DMS153 (cell line): ENCODE measurements at regions not wholly inside any gene's neighbourhood (a gene's known extent, or its start where the extent isn't known, plus 50 kb on each side); places are given as distances from the start of the nearest gene placed in this dataset.
A peak's percentile ranks its signal among the peaks of the same experiment; 100 is the strongest.

Source experiments
- DNase-seq: peaks from one replicate; lab custom pipeline; 2025; lab: John Stamatoyannopoulos, UW

GRCh38 chr2:198795419-198795818 is 662.3 kb downstream of the SATB2 start:
- DNase-seq, result no peak

DNA sequence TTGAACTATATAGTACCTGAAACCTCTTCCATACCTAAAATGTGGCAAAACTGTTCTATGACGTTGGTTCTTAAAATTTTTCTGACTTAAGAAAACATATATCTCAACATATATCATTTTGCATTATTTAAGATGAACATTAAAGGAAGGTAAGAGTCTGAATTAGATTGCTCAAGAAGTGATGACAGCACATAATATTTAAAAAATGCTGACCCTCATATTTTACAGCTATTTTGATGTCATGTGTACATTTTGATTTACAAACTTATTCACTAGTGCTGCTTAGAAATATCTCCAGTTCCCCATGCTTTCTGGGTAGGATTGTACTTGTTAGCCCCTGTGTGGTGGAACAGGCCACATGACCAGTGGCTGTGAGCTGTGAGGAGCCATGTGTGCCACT is 666.1 kb downstream of the SATB2 start:
- no peak for DNase-seq

- no peak for DNase-seq
Observed at GRCh38 chr2:198788676-198789075, 669.1 kb downstream of the SATB2 start.

- DNase-seq, result no peak
Observed at GRCh38 chr2:198782734-198783133, 675.0 kb downstream of the SATB2 start.

GRCh38 chr2:198776616-198777406 is 680.9 kb downstream of the SATB2 start:
- no peak for DNase-seq

GRCh38 chr2:198775737-198776136 is 682.0 kb downstream of the SATB2 start:
- no peak for DNase-seq

- peak; percentile 23 for DNase-seq
Observed at GRCh38 chr2:198774576-198774975, 683.2 kb downstream of the SATB2 start.

GRCh38 chr2:198767694-198768093 is 690.0 kb downstream of the SATB2 start:
- no peak for DNase-seq

DNA sequence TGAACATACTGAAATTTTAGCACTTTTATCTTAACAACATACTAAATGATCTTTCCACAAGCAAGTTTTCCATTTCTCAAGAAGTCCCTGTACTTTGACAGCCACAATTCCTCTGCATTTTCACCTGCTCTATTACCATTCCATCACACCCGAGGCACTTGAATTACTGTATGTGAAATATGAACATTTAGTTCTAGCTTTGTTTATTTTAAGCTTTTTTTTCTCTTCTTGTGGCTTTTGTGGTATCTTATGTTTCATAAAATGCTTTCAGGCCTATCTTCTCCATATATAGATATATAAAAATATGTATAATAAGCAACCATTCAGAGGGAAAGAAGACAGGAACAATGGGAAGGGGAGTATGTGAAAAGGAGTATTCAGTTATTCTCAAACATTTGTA is 693.9 kb downstream of the SATB2 start:
- DNase-seq, result no peak

- DNase-seq, result no peak
Observed at GRCh38 chr2:198762441-198762840, 695.3 kb downstream of the SATB2 start.

DNA sequence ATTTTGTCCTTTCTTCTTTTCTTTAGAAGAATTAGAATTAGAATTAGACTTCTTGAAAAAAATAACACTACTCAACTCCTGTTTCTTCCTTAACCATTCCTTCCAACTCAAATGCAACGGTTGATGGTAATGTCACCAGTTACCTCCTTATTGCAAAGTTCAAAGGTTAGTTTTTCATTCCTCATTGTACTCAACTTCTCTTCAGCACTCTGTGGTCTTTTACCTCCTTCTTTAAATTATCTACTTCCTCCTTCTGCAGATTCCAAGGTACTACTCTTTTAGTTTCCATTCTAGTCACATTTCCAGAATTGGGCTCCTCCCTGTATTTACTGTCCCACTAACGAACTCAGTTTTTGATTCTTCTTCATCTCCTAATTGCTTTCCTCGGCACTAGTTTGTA is 700.7 kb downstream of the SATB2 start:
- no peak for DNase-seq

DNA sequence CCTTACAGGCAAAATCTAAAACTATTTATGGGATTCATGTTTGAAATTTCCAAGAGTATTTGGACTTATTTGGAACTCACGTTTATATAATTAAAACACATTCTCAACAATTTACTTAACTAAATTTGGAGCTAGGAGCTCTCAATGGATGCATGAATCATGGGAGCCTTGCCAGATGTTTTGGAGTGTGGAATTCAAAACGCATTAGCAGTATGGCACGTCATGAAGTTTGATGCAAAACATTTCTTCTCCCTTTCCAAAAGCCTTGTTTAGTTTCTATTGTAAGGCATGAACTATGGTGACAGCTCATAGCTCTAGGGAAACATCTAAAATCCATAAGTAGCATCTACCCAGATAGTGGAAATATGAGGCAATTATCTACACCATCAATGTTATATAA is 701.6 kb downstream of the SATB2 start:
- no peak for DNase-seq

DNA sequence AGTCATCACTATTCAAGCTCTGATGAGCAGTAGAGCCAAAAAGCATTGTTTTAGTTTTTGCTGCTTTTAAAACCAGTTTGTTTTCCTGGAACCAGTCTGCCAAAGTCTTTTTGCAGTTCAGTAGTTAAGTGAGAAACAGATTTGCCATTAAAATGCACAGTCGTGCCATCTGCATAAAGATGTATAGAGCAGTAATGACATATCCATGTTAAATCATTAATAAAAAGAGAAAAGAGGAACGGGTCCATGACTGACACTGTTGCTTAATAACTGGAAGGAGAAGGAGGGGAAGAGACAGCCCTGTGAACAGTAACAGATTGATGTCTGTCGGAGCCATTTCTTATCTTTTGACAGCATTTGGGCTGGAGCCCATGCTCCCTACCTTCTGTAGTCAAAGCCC is 704.6 kb downstream of the SATB2 start:
- DNase-seq, result no peak

- no peak for DNase-seq
Observed at GRCh38 chr2:198749364-198749763, 708.4 kb downstream of the SATB2 start.

DNA sequence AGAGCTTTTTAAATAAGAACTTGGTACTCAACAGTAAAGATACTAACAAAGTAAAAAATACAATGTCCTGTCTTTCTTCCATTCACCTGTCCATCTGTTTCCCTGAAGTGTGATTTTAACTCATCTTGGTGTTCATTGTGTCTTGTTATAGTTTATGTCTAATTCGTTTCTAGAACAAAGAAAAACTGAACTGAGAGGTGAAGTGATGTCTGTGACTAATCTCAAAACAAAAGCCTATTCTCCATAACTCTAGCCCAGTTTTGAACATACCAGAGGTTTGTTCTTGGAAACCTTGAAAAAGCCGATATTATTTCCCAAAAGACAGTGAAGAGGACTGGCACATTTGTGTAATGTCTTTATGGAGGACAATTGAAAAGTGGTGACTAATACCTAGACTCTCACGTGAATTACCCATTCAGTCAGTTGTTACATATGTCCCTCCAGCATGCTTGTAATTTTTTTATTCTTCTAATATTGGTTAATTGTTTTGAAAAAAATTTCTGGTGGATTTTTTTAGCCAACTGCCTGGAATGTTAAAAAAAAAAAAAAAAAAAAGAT is 725.8 kb downstream of the SATB2 start:
- no peak for DNase-seq

GRCh38 chr2:198720266-198720665 is 737.5 kb downstream of the SATB2 start:
- DNase-seq, result no peak

DNA sequence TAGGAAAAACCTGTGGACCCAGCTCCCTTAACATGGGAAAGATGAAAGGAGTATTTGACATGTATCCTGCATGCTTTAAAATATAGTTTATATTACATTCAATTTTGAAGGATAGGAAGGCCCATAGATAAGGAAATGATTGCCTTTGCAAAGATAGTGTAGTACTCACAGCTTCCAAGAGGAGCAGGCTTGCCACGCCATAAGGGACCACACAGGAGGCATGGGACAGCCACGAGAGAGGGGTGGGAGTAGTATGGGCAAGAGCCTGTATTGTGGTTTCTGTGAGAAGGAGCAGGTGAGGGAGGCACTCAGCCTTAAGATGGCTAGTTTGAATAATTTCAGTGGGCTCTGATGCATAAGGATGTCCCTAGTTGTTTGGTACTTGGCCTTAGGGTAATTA is 740.3 kb downstream of the SATB2 start:
- DNase-seq, result no peak

GRCh38 chr2:198715302-198715835 is 742.4 kb downstream of the SATB2 start:
- DNase-seq, result no peak

DNA sequence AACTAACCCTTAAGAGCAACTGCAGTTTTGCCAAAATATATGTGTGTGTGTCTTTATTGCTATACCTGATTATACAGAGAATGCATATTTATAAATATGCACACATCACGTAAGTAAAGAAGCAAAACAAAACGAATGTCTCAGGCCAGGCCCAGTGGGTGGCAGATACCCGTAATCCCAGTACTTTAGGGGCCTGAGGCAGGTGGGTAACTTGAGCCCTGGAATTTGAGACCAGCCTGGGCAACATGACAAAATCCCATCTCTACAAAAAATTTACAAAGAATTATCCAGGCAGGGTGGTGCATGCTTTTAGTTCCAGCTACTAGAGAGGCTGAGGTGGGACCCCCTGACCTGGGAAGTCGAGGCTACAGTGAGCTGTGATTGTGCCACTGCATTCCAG is 745.3 kb downstream of the SATB2 start:
- DNase-seq, result no peak

DNA sequence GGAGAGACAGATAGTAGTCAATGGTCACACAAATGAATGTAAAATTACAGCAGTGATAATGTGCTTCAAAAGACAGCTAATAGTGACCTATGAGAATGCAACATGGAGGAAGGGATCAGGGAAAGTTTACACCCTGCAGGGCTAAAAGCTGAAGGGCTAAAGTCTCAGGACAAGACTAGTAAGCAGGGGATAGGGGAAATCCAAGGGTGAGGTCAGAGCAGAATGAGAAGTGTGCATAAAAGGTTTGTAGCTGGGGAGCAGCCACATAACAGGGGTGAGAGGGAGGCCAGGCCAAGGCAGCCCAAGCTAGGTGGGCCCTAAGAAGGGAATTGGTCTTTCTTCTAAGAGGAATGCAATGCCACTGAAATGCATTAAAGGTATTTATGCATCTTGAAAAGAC is 746.3 kb downstream of the SATB2 start:
- no peak for DNase-seq

DNA sequence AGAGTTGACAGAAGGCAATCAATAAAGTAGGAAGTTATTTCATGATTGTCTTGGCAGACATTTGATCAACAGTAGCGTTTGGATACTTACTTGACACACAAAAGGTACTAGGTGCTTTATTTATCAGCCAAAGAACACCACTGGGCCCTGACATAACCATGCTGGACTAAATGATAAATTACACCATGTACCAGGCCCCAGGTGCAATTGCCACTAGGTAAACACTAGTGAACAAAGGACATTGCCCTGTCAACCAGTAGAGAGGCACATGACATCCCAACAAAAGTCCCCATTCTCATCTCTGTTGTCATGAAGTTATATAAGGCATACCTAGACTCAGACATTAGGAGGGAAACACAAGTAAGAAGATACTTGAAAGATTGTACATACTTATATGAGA is 747.2 kb downstream of the SATB2 start:
- DNase-seq, result no peak

DNA sequence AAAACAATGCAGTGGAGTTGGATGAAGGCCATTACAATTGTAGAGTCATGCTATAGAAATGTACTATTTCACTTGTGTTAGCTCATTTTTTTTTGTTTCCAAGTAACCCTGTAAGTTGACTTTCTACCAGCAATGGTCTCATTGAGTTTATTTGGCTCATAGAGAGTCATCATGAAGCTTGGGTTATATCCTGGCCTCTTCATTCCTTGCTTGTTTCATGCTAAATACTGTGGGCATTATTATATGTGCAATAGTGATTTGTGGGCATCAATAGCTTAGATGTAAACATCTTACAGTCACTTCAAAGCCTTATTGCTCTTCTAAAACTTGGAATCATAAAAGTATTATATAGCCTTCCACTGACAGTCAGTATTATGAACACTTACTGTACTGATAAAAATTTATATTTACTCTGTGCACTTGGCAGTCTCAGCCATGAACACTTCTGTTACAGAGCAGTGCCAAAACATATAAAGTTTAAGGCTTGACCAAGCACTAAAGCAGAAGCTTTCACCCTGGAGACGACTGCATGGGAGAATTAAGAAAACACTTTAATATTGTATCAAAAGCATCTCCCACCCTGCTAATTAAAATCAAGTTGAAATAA is 751.2 kb downstream of the SATB2 start:
- DNase-seq, result no peak

DNA sequence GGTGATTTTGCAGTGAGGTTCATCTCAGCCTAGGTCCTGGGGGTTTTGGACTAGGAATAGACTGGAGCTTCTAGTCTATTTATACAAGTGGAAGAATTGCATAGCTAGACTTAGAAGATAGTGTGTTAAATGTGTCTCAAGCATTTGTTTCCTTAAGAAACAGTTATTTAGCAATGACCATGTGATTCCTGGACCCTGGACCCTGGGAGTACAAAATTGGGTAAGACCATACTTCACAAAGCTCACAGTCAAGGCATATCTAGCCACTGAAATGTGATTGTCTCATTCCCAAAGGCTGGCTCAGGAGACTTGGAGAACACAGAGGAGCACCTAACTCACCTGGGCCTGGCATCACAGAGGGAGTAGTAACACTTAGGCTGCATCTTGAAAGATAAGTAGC is 754.5 kb downstream of the SATB2 start:
- DNase-seq, result no peak
